Hematopoietic multipotent progenitor cell treated with erythropoietin and hydrocortisone succinate and interleukin-3 and kit ligand, for 4 days (in vitro differentiated cells): ENCODE measurements at regions not wholly inside any gene's neighbourhood (a gene's known extent, or its start where the extent isn't known, plus 50 kb on each side); places are given as distances from the start of the nearest gene placed in this dataset.

Experiments used
- DNase-seq: peaks from one replicate; pipeline ENCODE4 v3.0.0-alpha.2; 2015

- DNase-seq = no peak
Observed at GRCh38 chr1:88274431-88274830, 409.6 kb upstream of the PKN2 start.

- no peak for DNase-seq
Observed at GRCh38 chr1:88275259-88275862, 408.7 kb upstream of the PKN2 start.

- no peak for DNase-seq
Observed at GRCh38 chr1:88276163-88276562, 407.9 kb upstream of the PKN2 start.

GRCh38 chr1:88284066-88284465, 400.0 kb upstream of the PKN2 start:
- DNase-seq = no peak

GRCh38 chr1:88284666-88285366, 399.3 kb upstream of the PKN2 start:
- DNase-seq = no peak

GRCh38 chr1:88286716-88287115, 397.4 kb upstream of the PKN2 start:
- DNase-seq = no peak

- DNase-seq = no peak
Observed at GRCh38 chr1:88288571-88288970, 395.5 kb upstream of the PKN2 start.

GRCh38 chr1:88289401-88290102, 394.5 kb upstream of the PKN2 start:
- no peak for DNase-seq

- no peak for DNase-seq
Observed at GRCh38 chr1:88291611-88292354, 392.3 kb upstream of the PKN2 start.

- no peak for DNase-seq
Observed at GRCh38 chr1:88293691-88294190, 390.3 kb upstream of the PKN2 start.

- DNase-seq = no peak
Observed at GRCh38 chr1:88296227-88296626, 387.8 kb upstream of the PKN2 start.

GRCh38 chr1:88296642-88297041, 387.4 kb upstream of the PKN2 start:
- DNase-seq = no peak

GRCh38 chr1:88298506-88298905, 385.6 kb upstream of the PKN2 start:
- no peak for DNase-seq

GRCh38 chr1:88300752-88301263, 383.3 kb upstream of the PKN2 start:
- DNase-seq = no peak

- peak; percentile 59 for DNase-seq
Observed at GRCh38 chr1:88302843-88303486, 381.1 kb upstream of the PKN2 start.

- DNase-seq = no peak
Observed at GRCh38 chr1:88311265-88311664, 372.8 kb upstream of the PKN2 start.

GRCh38 chr1:88311907-88312306, 372.2 kb upstream of the PKN2 start:
- no peak for DNase-seq

- no peak for DNase-seq
Observed at GRCh38 chr1:88317396-88317795, 366.7 kb upstream of the PKN2 start.

- no peak for DNase-seq
Observed at GRCh38 chr1:88318740-88319139, 365.3 kb upstream of the PKN2 start.

- DNase-seq = no peak
Observed at GRCh38 chr1:88320291-88320690, 363.8 kb upstream of the PKN2 start.

GRCh38 chr1:88321706-88322105, 362.4 kb upstream of the PKN2 start:
- no peak for DNase-seq

GRCh38 chr1:88324899-88325298, 359.2 kb upstream of the PKN2 start:
- DNase-seq = no peak
